GM12873 (cell line): ENCODE measurements at regions not wholly inside any gene's neighbourhood (a gene's known extent, or its start where the extent isn't known, plus 50 kb on each side); places are given as distances from the start of the nearest gene placed in this dataset.

Source experiments
- TF ChIP-seq, protein P1 (sequence below): IDR thresholded peaks from 2 replicates; pipeline ENCODE4 v1.5.1; 2012; ENCODE audit warnings: low read depth, mild to moderate bottlenecking, moderate library complexity, low read length, control low read depth; ENCODE audit not compliant: insufficient read depth; ENCODE audit errors: missing control alignments

DNA sequence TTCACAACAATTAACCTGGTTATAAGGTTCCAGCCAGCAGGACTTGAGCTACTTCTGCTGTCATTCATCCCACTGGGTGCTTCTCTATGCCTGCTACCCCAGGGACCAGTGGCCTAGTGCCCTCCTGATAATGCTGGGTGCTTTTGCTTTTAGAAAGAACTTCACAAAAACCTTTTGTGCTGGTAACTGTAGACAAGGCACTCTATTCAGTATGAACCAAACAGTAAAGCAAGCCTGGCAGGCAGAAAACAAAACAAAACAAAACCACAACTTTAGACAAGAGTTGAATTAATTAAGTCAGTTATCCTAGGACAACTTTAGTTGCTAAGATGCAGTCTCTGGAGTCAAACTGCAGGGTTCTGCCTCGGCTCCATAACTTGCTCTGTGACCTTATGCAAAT is 61.9 kb upstream of the ADGRL2 start:
- TF ChIP-seq, protein P1, sequence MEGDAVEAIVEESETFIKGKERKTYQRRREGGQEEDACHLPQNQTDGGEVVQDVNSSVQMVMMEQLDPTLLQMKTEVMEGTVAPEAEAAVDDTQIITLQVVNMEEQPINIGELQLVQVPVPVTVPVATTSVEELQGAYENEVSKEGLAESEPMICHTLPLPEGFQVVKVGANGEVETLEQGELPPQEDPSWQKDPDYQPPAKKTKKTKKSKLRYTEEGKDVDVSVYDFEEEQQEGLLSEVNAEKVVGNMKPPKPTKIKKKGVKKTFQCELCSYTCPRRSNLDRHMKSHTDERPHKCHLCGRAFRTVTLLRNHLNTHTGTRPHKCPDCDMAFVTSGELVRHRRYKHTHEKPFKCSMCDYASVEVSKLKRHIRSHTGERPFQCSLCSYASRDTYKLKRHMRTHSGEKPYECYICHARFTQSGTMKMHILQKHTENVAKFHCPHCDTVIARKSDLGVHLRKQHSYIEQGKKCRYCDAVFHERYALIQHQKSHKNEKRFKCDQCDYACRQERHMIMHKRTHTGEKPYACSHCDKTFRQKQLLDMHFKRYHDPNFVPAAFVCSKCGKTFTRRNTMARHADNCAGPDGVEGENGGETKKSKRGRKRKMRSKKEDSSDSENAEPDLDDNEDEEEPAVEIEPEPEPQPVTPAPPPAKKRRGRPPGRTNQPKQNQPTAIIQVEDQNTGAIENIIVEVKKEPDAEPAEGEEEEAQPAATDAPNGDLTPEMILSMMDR, result no peak

DNA sequence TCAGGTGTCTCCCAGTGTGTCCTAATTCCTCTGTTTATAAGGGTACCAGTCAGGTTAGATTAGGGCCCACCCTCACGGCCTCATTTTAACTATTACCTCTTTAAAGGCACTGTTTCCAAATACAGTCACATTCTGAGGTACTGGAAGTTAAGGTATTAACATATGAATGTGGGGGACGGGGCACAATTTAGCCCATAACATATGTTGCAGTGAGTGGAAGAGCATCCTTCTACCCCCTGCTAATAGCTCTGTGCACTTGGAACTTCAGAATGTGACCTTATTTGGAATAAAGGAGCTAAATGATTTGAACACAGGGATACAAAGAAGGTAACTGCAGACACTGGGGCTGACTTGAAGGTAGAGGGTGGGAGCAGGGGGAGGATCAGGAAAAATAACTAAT is 67.3 kb upstream of the ADGRL2 start:
- TF ChIP-seq, protein P1, result no peak

DNA sequence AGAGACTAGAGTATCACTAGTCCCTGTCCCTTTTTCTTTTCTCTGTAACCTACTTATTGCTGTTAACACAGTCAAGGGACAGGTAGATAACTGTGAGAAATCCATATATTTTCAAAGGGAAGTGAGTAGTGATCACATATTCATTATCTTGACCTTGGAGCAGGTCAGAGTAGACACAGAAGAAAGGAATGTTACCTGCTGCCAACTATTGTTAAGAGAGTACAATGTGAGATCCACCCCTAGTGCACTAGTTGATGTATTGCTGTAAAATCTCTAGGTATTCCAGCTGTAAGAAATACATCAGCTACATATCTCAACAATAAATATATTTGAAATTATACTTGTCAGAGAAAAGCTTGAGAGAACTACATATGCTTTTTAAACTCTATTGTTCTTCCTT is 68.7 kb upstream of the ADGRL2 start:
- TF ChIP-seq, protein P1, result no peak

DNA sequence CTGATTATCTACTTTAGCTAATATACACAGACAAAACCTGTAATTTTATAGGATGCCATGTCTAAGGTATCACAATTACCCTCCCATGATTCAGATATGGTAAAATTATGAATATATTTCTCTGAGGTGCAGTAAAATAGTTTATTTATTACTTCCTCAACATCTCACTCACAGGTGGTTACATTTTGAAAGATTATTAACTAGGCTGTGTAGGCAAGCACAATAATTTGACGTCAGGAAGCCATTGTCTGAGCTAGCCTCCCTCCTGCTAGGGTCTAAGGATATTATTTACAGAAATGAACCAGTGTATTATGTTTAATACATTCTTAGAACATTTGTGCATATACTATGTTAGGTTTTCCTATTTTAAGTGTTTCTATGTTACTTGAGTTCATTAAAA is 69.9 kb upstream of the ADGRL2 start:
- TF ChIP-seq, protein P1, result no peak

DNA sequence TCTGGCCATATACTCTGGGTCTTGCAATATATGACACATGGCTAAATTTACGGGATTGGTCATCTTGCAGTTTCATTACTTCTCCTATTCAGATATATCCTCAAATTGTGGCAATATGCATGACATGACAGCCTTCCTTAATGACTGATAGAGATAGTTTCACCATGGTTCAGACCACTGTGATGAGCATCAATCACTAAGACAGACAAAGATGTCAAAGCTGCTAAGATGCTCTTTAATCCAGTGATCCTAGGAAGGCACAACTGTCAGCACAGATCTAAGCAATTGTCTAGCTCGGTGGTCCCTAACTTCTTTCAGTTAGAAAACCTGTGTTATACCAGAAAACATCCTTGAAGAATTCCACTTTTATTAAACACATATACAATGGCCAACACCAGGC is 70.9 kb upstream of the ADGRL2 start:
- TF ChIP-seq, protein P1, result no peak

DNA sequence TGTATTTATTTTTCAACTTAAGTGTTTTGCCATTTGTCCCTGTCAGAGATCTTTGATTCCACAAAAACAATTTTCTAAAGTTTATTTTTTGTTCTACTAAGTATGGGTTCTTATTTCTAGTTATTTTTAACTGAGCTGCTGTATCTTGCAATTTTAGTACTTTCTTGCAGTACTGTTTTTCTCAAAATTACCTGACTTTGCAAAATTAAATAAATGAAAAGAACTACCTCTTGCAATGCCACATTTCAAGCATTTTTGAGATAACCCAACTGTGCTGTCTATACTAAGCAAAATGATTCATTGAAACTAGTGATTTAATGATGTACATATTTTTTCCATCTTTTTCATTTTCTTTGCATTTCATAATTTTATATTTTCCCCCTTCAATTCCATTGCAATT is 71.5 kb upstream of the ADGRL2 start:
- TF ChIP-seq, protein P1, result no peak

DNA sequence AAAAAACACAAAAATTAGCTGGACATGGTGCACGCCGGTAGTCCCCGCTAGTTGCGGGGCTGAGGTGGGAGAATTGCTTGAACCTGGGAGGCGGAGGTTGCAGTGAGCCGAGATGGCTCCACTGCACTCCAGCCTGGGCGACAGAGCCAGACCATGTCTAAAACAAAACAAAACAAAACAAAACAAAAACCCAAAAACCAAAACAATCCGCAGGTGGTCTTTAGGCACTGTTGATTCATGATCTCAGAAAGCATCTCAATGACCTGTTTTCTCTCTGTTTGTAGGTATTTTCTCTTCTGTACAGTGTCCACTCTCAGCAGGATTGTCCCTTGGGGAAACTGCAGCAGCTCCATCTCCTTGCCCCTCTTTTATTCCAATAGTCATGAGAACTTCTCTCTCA is 74.9 kb upstream of the ADGRL2 start:
- TF ChIP-seq, protein P1, result no peak

DNA sequence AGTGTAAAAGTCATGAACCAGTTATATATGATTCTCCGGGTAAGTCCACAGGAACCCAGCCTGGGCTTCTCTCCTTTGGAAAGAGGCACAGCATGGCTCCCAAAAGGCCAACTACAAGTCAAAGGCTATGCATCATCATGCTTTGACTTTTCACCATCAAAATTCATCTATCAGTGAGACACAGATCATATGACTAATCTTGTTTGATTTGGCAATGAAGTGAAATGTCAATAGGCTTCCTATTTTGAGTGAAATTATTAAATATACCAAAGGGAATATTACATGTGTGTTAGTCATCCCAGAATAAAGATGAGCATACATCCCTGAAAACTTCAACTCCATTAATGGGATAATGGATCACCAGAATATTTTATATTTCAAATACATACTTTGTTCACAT is 83.5 kb upstream of the ADGRL2 start:
- TF ChIP-seq, protein P1, result no peak
